HUES6 (cell line): ENCODE measurements at regions not wholly inside any gene's neighbourhood (a gene's known extent, or its start where the extent isn't known, plus 50 kb on each side); places are given as distances from the start of the nearest gene placed in this dataset.

Source experiments
- H3K27ac ChIP-seq: 2 replicates; pipeline ENCODE4 v1.7.0; 2013; ENCODE audit warnings: low read depth, mild to moderate bottlenecking, low read length, inconsistent platforms
- H3K27me3 ChIP-seq: 2 replicates; pipeline ENCODE4 v1.6.1; 2013; ENCODE audit warnings: low read length; ENCODE audit not compliant: control insufficient read depth, insufficient read depth
- H3K36me3 ChIP-seq: 2 replicates; pipeline ENCODE4 v1.6.1; 2013; ENCODE audit warnings: low read length; ENCODE audit not compliant: control insufficient read depth, insufficient read depth
- H3K4me1 ChIP-seq: 2 replicates; pipeline ENCODE4 v1.6.1; 2013; ENCODE audit warnings: low read length; ENCODE audit not compliant: control insufficient read depth, insufficient read depth
- H3K4me3 ChIP-seq: 2 replicates; pipeline ENCODE4 v1.5.1; 2013; ENCODE audit warnings: low read depth, low read length
- H3K9ac ChIP-seq: one replicate; pipeline ENCODE4 v1.6.1; 2013; ENCODE audit warnings: mild to moderate bottlenecking, low read length
- H3K9me3 ChIP-seq: 2 replicates; pipeline ENCODE4 v1.6.1; 2013; ENCODE audit warnings: low read depth, low read length; ENCODE audit not compliant: control insufficient read depth, insufficient read depth

GRCh38 chr7:118563311-118563710 is 338.8 kb downstream of the ANKRD7 start:
- no peaks in the 10 kb centered on the region for H3K4me1 ChIP-seq
- H3K27me3 ChIP-seq = no peaks in the 10 kb centered on the region
- no peak overlapping the region for H3K9ac ChIP-seq
- H3K4me3 ChIP-seq = no peak overlapping the region
- peaks cover 10% of the 10 kb centered on the region; the same call in 1 of the 2 replicates for H3K9me3 ChIP-seq
- H3K36me3 ChIP-seq = no peaks in the 10 kb centered on the region
- no peak overlapping the region for H3K27ac ChIP-seq

GRCh38 chr7:118572604-118573003 is 348.1 kb downstream of the ANKRD7 start:
- Histone ChIP-seq H3K9ac (no peak overlapping the region), H3K27ac (no peak overlapping the region), H3K27me3 (no peaks in the 10 kb centered on the region), H3K4me1 (no peaks in the 10 kb centered on the region), H3K36me3 (no peaks in the 10 kb centered on the region), H3K9me3 (no peaks in the 10 kb centered on the region), H3K4me3 (no peak overlapping the region)

GRCh38 chr7:118573085-118573484 is 348.6 kb downstream of the ANKRD7 start:
- no peak overlapping the region for H3K27ac ChIP-seq
- no peaks in the 10 kb centered on the region for H3K4me1 ChIP-seq
- H3K36me3 ChIP-seq = no peaks in the 10 kb centered on the region
- no peak overlapping the region for H3K4me3 ChIP-seq
- no peaks in the 10 kb centered on the region for H3K27me3 ChIP-seq
- no peak overlapping the region for H3K9ac ChIP-seq
- H3K9me3 ChIP-seq = no peaks in the 10 kb centered on the region

- Histone ChIP-seq H3K4me1 (no peaks in the 10 kb centered on the region), H3K27me3 (no peaks in the 10 kb centered on the region), H3K4me3 (no peak overlapping the region), H3K9ac (no peak overlapping the region), H3K9me3 (no peaks in the 10 kb centered on the region), H3K36me3 (no peaks in the 10 kb centered on the region), H3K27ac (no peak overlapping the region)
Measured at GRCh38 chr7:118575393-118575948, 351.0 kb downstream of the ANKRD7 start.

GRCh38 chr7:118580743-118581382 is 356.4 kb downstream of the ANKRD7 start:
- no peaks in the 10 kb centered on the region for H3K9me3 ChIP-seq
- H3K4me1 ChIP-seq = no peaks in the 10 kb centered on the region
- no peak overlapping the region for H3K9ac ChIP-seq
- no peak overlapping the region for H3K4me3 ChIP-seq
- H3K27ac ChIP-seq = no peak overlapping the region
- H3K27me3 ChIP-seq = no peaks in the 10 kb centered on the region
- H3K36me3 ChIP-seq = no peaks in the 10 kb centered on the region

GRCh38 chr7:118583641-118584040 is 359.1 kb downstream of the ANKRD7 start:
- no peaks in the 10 kb centered on the region for H3K36me3 ChIP-seq
- H3K4me1 ChIP-seq = no peaks in the 10 kb centered on the region
- H3K9me3 ChIP-seq = peaks cover 23% of the 10 kb centered on the region
- H3K9ac ChIP-seq = no peak overlapping the region
- H3K4me3 ChIP-seq = no peak overlapping the region
- no peaks in the 10 kb centered on the region for H3K27me3 ChIP-seq
- no peak overlapping the region for H3K27ac ChIP-seq

GRCh38 chr7:118586248-118586647 is 361.7 kb downstream of the ANKRD7 start:
- H3K27ac ChIP-seq = no peak overlapping the region
- no peak overlapping the region for H3K9ac ChIP-seq
- H3K4me3 ChIP-seq = no peak overlapping the region
- no peaks in the 10 kb centered on the region for H3K27me3 ChIP-seq
- no peaks in the 10 kb centered on the region for H3K4me1 ChIP-seq
- no peaks in the 10 kb centered on the region for H3K36me3 ChIP-seq
- H3K9me3 ChIP-seq = peaks cover 23% of the 10 kb centered on the region

GRCh38 chr7:118590107-118590506 is 365.6 kb downstream of the ANKRD7 start:
- Histone ChIP-seq H3K4me1 (no peaks in the 10 kb centered on the region), H3K27me3 (no peaks in the 10 kb centered on the region), H3K9me3 (peaks cover 23% of the 10 kb centered on the region), H3K36me3 (no peaks in the 10 kb centered on the region), H3K9ac (no peak overlapping the region), H3K27ac (no peak overlapping the region), H3K4me3 (no peak overlapping the region)

GRCh38 chr7:118602090-118602489 is 377.6 kb downstream of the ANKRD7 start:
- no peak overlapping the region for H3K27ac ChIP-seq
- H3K9ac ChIP-seq = no peak overlapping the region
- H3K36me3 ChIP-seq = no peaks in the 10 kb centered on the region
- no peaks in the 10 kb centered on the region for H3K27me3 ChIP-seq
- no peaks in the 10 kb centered on the region for H3K9me3 ChIP-seq
- H3K4me1 ChIP-seq = no peaks in the 10 kb centered on the region
- H3K4me3 ChIP-seq = no peak overlapping the region

- H3K4me1 ChIP-seq = no peaks in the 10 kb centered on the region
- no peak overlapping the region for H3K9ac ChIP-seq
- no peaks in the 10 kb centered on the region for H3K27me3 ChIP-seq
- H3K4me3 ChIP-seq = no peak overlapping the region
- no peaks in the 10 kb centered on the region for H3K36me3 ChIP-seq
- H3K27ac ChIP-seq = no peak overlapping the region
- no peaks in the 10 kb centered on the region for H3K9me3 ChIP-seq
Measured at GRCh38 chr7:118606602-118607001, 382.1 kb downstream of the ANKRD7 start.

- Histone ChIP-seq H3K27me3 (no peaks in the 10 kb centered on the region), H3K4me1 (no peaks in the 10 kb centered on the region), H3K27ac (no peak overlapping the region), H3K4me3 (no peak overlapping the region), H3K9ac (no peak overlapping the region), H3K9me3 (no peaks in the 10 kb centered on the region), H3K36me3 (no peaks in the 10 kb centered on the region)
Measured at GRCh38 chr7:118609207-118609606, 384.7 kb downstream of the ANKRD7 start.
